ENCODE measurements at regions not wholly inside any gene's neighbourhood (a gene's known extent, or its start where the extent isn't known, plus 50 kb on each side); places are given as distances from the start of the nearest gene placed in this dataset.

GRCh38 chr14:34187519-34188044 lies 236.7 kb upstream of the EGLN3 start:
- TF ChIP-seq CTCF (IDR thresholded peaks at IDR 0.05; ENCODE audit: low read depth, low read length, missing control alignments): no peak
- no peak for DNase-seq (ENCODE audit: low read depth)
- in situ Hi-C loops (cut with HindIII; ENCODE audit: low sequenced_read_pairs): no loop called here
- no peak overlapping the region for H3K4me3 ChIP-seq (ENCODE audit: low read depth, low read length)

GRCh38 chr14:34187061-34187460 lies 236.2 kb upstream of the EGLN3 start:
- no peak for TF ChIP-seq CTCF (IDR thresholded peaks at IDR 0.05; ENCODE audit: low read depth, low read length, missing control alignments)
- in situ Hi-C loops (cut with HindIII; ENCODE audit: low sequenced_read_pairs): no loop called here
- no peak for DNase-seq (ENCODE audit: low read depth)
- H3K4me3 ChIP-seq (ENCODE audit: low read depth, low read length): no peak overlapping the region

DNA sequence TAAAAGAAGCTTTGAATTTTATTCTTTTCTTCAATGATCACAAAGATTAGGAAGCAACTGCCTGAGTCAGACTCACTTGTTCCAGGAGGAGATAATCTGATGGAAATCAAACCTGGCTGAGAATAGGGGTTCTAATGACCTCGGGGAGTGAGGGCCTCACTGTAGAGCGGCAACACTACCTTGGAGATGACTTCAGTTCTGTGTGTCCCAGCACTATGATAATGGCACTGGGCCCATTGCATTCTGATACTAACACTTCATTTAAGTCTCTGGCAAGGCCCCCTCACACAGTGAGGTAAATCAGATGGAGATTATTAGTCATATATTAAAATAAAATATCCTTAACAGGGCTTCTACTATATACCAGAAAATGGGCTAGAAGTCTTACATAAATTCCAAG lies 233.3 kb upstream of the EGLN3 start:
- no peak overlapping the region for H3K4me3 ChIP-seq (ENCODE audit: low read depth, low read length)
- in situ Hi-C loops (cut with HindIII; ENCODE audit: low sequenced_read_pairs): no loop called here
- no peak for TF ChIP-seq CTCF (IDR thresholded peaks at IDR 0.05; ENCODE audit: low read depth, low read length, missing control alignments)
- DNase-seq (ENCODE audit: low read depth): no peak

DNA sequence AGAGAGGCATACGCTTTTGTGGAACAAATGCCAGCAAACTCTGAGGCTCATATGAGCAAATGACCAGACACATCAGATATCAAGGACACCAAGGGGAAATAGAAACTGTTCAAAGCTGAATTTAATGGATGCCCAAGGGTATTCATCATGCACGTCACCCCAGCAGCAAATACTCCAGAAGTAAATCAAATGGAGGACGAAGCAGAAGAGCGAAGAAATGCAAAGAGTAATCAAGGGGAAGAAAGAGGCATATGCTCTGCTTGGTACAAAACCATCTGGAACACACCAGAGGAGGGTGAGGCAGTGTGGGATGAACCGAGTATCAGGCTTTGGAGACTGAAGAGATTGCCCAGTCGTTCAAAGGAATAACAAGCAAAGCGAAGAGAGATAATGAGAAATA lies 232.6 kb upstream of the EGLN3 start:
- TF ChIP-seq CTCF (IDR thresholded peaks at IDR 0.05; ENCODE audit: low read depth, low read length, missing control alignments): no peak
- no peak for DNase-seq (ENCODE audit: low read depth)
- in situ Hi-C loops (cut with HindIII; ENCODE audit: low sequenced_read_pairs): no loop called here

GRCh38 chr14:34181338-34181737 lies 230.5 kb upstream of the EGLN3 start:
- DNase-seq (ENCODE audit: low read depth): no peak
- no peak overlapping the region for H3K4me3 ChIP-seq (ENCODE audit: low read depth, low read length)
- no peak for TF ChIP-seq CTCF (IDR thresholded peaks at IDR 0.05; ENCODE audit: low read depth, low read length, missing control alignments)
- in situ Hi-C loops (cut with HindIII; ENCODE audit: low sequenced_read_pairs): no loop called here

More for the DNA sequence above, 232.6 kb upstream of the EGLN3 start:
- H3K4me3 ChIP-seq (ENCODE audit: low read depth, low read length): no peak overlapping the region

DNA sequence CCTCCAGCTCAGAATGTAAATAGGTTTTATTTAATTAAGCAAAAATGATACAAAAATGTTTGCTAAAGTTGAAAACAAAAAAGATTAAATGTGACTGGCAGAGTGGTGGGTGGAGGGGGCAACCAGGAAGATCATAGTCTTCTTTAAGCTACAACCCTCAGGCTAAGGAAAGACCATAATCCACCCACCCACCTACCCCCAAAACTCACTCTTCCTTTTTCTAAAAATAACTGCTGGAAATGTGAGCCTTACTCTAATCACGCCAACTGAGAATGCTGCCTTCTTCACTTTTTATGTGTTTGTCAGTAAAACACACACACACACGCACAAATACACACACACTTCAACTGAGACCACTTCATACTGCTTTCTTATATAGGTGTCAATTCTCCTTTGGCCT lies 230.0 kb upstream of the EGLN3 start:
- no peak for TF ChIP-seq CTCF (IDR thresholded peaks at IDR 0.05; ENCODE audit: low read depth, low read length, missing control alignments)
- in situ Hi-C loops (cut with HindIII; ENCODE audit: low sequenced_read_pairs): no loop called here
- H3K4me3 ChIP-seq (ENCODE audit: low read depth, low read length): no peak overlapping the region
- DNase-seq (ENCODE audit: low read depth): no peak

GRCh38 chr14:34180434-34180833 lies 229.6 kb upstream of the EGLN3 start:
- in situ Hi-C loops (cut with HindIII; ENCODE audit: low sequenced_read_pairs): no loop called here

More at GRCh38 chr14:34180434-34180833, 229.6 kb upstream of the EGLN3 start:
- DNase-seq (ENCODE audit: low read depth): no peak
- no peak overlapping the region for H3K4me3 ChIP-seq (ENCODE audit: low read depth, low read length)
- no peak for TF ChIP-seq CTCF (IDR thresholded peaks at IDR 0.05; ENCODE audit: low read depth, low read length, missing control alignments)
